ENCODE measurements at regions not wholly inside any gene's neighbourhood (a gene's known extent, or its start where the extent isn't known, plus 50 kb on each side); places are given as distances from the start of the nearest gene placed in this dataset.
"Not testable (repeated sequence)": the region's sequence is repeated elsewhere in the genome, so short reads cannot be mapped to it uniquely, and the experiment has no call there.

DNA sequence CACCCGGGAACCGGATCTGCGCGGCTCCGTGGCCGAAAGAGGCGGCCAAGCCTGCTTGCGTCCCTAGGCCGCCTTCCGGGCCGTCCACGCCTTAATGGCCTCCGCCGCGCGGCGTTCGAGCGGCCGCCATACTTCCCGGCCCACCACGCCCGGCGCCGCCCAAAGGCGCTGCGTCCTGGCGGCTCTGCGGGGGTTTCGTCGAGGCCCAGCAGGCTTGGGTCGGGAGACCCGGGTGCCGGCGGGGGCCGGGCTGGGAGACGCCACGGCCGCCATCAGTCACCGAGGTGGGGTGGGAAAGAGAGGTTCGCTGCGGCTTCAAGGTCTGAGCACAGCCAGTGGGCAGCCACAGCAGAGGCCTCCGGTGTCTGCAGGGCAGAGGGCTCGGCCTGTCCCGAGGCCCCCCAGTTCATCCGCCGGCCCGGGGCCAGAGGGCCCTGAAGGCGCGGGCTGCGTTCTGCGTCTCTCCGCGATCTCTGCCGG lies 545.8 kb upstream of the CDH10 start:
- peak; percentile 80 for DNase-seq (ENCODE audit: low spot score)
- H3K4me3 Mint-ChIP-seq (ENCODE audit: unreplicated experiment), result no peak overlapping the region

DNA sequence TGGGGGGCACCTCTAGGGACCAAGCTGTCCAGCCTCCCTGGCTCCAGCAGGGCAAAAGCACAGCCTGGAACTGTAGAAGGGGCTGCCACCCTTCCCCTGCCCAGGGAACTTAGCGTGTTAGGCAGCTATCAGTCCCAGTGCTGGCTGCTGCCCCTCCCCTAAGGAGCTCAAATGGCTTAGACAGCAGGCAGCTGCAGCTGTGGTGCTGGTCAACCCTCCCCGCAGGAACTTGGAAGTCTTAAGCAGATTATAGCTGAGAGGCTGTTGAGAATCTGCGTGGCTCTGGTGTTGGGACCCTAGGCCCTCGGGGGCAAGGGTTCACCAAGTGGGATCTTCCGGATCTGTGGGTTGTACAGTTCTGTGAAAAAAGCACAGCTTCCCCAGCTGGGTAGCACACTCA lies 536.5 kb upstream of the CDH10 start:
- no peaks in the 10 kb centered on the region for H3K36me3 Mint-ChIP-seq (ENCODE audit: low read depth)
- no peak for DNase-seq (ENCODE audit: low spot score)
- no peaks in the 10 kb centered on the region for H3K27me3 Mint-ChIP-seq (ENCODE audit: low read depth)
- H3K4me1 Mint-ChIP-seq (ENCODE audit: low read depth), result no peaks in the 10 kb centered on the region
- H3K4me3 Mint-ChIP-seq (ENCODE audit: unreplicated experiment), result no peak overlapping the region
- no peak overlapping the region for H3K27ac Mint-ChIP-seq (ENCODE audit: unreplicated experiment)
- TF ChIP-seq, protein P1, sequence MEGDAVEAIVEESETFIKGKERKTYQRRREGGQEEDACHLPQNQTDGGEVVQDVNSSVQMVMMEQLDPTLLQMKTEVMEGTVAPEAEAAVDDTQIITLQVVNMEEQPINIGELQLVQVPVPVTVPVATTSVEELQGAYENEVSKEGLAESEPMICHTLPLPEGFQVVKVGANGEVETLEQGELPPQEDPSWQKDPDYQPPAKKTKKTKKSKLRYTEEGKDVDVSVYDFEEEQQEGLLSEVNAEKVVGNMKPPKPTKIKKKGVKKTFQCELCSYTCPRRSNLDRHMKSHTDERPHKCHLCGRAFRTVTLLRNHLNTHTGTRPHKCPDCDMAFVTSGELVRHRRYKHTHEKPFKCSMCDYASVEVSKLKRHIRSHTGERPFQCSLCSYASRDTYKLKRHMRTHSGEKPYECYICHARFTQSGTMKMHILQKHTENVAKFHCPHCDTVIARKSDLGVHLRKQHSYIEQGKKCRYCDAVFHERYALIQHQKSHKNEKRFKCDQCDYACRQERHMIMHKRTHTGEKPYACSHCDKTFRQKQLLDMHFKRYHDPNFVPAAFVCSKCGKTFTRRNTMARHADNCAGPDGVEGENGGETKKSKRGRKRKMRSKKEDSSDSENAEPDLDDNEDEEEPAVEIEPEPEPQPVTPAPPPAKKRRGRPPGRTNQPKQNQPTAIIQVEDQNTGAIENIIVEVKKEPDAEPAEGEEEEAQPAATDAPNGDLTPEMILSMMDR (IDR thresholded peaks at IDR 0.05), result no peak
- H3K9me3 Mint-ChIP-seq (ENCODE audit: low read depth), result peaks cover 26% of the 10 kb centered on the region

More for the DNA sequence above, 545.8 kb upstream of the CDH10 start:
- H3K36me3 Mint-ChIP-seq (ENCODE audit: low read depth), result no peaks in the 10 kb centered on the region
- TF ChIP-seq, protein P1 (IDR thresholded peaks at IDR 0.05), result no peak
- no peaks in the 10 kb centered on the region for H3K4me1 Mint-ChIP-seq (ENCODE audit: low read depth)
- H3K9me3 Mint-ChIP-seq (ENCODE audit: low read depth), result peaks cover 8% of the 10 kb centered on the region
- no peak overlapping the region for H3K27ac Mint-ChIP-seq (ENCODE audit: unreplicated experiment)
- H3K27me3 Mint-ChIP-seq (ENCODE audit: low read depth), result no peaks in the 10 kb centered on the region

DNA sequence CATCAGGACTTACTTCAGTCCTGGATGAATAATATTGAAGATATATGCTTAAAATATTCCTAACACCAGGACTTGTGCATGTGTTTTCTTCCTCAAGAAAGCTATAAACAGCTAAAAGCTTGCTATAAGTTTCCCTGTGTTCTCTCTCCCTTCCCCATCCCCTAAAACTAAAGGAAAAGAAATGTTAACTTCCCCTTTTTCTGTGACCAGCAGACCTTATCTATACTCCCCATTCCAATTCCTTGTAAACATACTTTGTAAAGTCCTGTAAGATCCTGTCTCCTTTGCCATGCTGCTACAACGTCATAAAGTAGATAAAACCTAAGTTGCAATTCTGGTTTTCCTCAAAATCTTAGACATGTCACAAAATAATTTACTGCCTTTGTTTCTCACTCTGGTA lies 517.8 kb upstream of the CDH10 start:
- not testable (repeated sequence) for H3K27me3 Mint-ChIP-seq (ENCODE audit: low read depth); DNase-seq (ENCODE audit: low spot score); H3K36me3 Mint-ChIP-seq (ENCODE audit: low read depth); H3K4me3 Mint-ChIP-seq (ENCODE audit: unreplicated experiment); H3K4me1 Mint-ChIP-seq (ENCODE audit: low read depth); H3K27ac Mint-ChIP-seq (ENCODE audit: unreplicated experiment); H3K9me3 Mint-ChIP-seq (ENCODE audit: low read depth)

DNA sequence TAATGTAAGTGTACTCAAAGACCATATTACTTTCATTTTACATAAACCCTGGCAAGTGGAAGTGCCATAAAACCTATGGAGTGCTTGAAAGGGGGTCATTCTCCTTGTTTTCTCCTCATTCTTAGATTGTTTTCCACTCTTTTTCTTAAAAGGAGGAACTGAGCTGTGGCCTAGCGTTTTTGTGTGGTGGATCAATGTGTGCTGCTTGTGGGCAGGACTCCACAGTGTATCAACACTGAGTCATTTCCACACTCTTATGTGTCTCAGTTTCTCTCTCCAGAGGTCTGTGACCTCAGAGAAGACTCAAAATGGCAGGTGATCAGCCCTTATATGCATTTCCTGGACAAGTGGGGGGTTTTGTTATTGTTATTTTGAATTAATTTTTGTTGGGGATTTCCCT lies 516.1 kb upstream of the CDH10 start:
- Mint-ChIP-seq H3K27ac (ENCODE audit: unreplicated experiment) (no peak overlapping the region), H3K36me3 (ENCODE audit: low read depth) (no peaks in the 10 kb centered on the region)
- DNase-seq (ENCODE audit: low spot score), result no peak

DNA sequence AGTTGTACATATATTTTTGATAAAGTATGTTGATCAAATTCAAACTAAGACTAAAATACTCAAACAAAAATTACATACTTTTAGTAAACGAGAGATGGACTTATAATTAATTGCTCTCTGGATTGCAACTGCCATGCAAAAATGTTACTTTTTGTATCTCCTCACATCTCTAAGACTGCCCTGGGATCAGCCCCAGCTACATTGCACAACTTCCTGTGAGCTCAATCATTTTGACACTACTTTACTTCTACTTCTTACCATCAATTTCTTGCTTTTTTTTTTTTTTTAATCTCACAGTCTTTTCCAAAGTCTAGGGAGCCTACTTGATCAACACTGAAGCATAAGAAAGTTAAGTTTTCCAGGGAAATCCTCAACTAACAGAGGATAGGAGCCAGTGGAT lies 506.0 kb upstream of the CDH10 start:
- Mint-ChIP-seq H3K36me3 (ENCODE audit: low read depth) (no peaks in the 10 kb centered on the region), H3K4me1 (ENCODE audit: low read depth) (no peaks in the 10 kb centered on the region), H3K4me3 (ENCODE audit: unreplicated experiment) (no peak overlapping the region), H3K27ac (ENCODE audit: unreplicated experiment) (no peak overlapping the region), H3K9me3 (ENCODE audit: low read depth) (peaks cover 15% of the 10 kb centered on the region), H3K27me3 (ENCODE audit: low read depth) (no peaks in the 10 kb centered on the region)
- TF ChIP-seq, protein P1 (IDR thresholded peaks at IDR 0.05), result no peak
- DNase-seq (ENCODE audit: low spot score), result no peak

More for the DNA sequence above, 516.1 kb upstream of the CDH10 start:
- TF ChIP-seq, protein P1 (IDR thresholded peaks at IDR 0.05), result no peak
- peaks cover 2% of the 10 kb centered on the region for H3K9me3 Mint-ChIP-seq (ENCODE audit: low read depth)
- H3K4me1 Mint-ChIP-seq (ENCODE audit: low read depth), result no peaks in the 10 kb centered on the region
- no peaks in the 10 kb centered on the region for H3K27me3 Mint-ChIP-seq (ENCODE audit: low read depth)
- H3K4me3 Mint-ChIP-seq (ENCODE audit: unreplicated experiment), result no peak overlapping the region

DNA sequence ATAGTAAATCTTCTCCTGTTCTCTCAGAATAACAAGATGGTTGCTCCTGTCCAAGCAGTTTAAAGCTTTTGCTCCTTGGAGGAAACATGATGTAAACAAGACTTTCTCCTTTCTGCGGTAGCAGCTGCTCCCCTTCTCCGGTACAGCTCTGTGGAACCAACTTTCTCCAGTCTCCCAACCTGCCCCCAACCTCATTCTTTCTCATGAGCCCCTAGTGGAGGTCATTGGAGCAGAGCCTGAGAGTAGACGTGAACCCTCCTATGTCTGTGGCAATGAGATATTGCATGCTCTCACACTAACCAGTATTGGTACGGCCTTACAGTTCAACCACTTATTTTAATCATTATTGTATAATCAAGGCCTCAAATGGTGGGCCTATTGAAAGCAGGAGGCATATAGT lies 483.8 kb upstream of the CDH10 start:
- H3K4me3 Mint-ChIP-seq (ENCODE audit: unreplicated experiment), result no peak overlapping the region
- TF ChIP-seq, protein P1 (IDR thresholded peaks at IDR 0.05), result no peak
- DNase-seq (ENCODE audit: low spot score), result no peak
- H3K27ac Mint-ChIP-seq (ENCODE audit: unreplicated experiment), result no peak overlapping the region
- H3K4me1 Mint-ChIP-seq (ENCODE audit: low read depth), result no peaks in the 10 kb centered on the region
- peaks cover 2% of the 10 kb centered on the region for H3K27me3 Mint-ChIP-seq (ENCODE audit: low read depth)
- no peaks in the 10 kb centered on the region for H3K36me3 Mint-ChIP-seq (ENCODE audit: low read depth)
- peaks cover 6% of the 10 kb centered on the region for H3K9me3 Mint-ChIP-seq (ENCODE audit: low read depth)
